ENCODE measurements at regions not wholly inside any gene's neighbourhood (a gene's known extent, or its start where the extent isn't known, plus 50 kb on each side); places are given as distances from the start of the nearest gene placed in this dataset.

GRCh38 chr4:3377557-3377956, 64.2 kb upstream of the HGFAC start:
- TF ChIP-seq EGR1 (IDR thresholded peaks at IDR 0.05; ENCODE audit: low read depth in 2 of 2) (no peak), CTCF (IDR thresholded peaks at IDR 0.05; ENCODE audit: low read depth, low read length, missing input control) (no peak), JUND (IDR thresholded peaks at IDR 0.05) (no peak), RAD21 (IDR thresholded peaks at IDR 0.05) (no peak), GABPA (IDR thresholded peaks at IDR 0.05 in 1 of 2, conservative IDR thresholded peaks at IDR 0.05 in 1 of 2) (no peak), HNF4G (IDR thresholded peaks at IDR 0.05) (no peak), ATF3 (IDR thresholded peaks at IDR 0.05) (no peak), MAX (IDR thresholded peaks at IDR 0.05) (no peak), YY1 (IDR thresholded peaks at IDR 0.05) (no peak), SP1 (IDR thresholded peaks at IDR 0.05) (no peak), TAF1 (conservative IDR thresholded peaks at IDR 0.05) (no peak), HNF4A (conservative IDR thresholded peaks at IDR 0.05) (no peak), ZBTB33 (IDR thresholded peaks at IDR 0.05) (no peak)
- TF ChIP-seq, protein P1, sequence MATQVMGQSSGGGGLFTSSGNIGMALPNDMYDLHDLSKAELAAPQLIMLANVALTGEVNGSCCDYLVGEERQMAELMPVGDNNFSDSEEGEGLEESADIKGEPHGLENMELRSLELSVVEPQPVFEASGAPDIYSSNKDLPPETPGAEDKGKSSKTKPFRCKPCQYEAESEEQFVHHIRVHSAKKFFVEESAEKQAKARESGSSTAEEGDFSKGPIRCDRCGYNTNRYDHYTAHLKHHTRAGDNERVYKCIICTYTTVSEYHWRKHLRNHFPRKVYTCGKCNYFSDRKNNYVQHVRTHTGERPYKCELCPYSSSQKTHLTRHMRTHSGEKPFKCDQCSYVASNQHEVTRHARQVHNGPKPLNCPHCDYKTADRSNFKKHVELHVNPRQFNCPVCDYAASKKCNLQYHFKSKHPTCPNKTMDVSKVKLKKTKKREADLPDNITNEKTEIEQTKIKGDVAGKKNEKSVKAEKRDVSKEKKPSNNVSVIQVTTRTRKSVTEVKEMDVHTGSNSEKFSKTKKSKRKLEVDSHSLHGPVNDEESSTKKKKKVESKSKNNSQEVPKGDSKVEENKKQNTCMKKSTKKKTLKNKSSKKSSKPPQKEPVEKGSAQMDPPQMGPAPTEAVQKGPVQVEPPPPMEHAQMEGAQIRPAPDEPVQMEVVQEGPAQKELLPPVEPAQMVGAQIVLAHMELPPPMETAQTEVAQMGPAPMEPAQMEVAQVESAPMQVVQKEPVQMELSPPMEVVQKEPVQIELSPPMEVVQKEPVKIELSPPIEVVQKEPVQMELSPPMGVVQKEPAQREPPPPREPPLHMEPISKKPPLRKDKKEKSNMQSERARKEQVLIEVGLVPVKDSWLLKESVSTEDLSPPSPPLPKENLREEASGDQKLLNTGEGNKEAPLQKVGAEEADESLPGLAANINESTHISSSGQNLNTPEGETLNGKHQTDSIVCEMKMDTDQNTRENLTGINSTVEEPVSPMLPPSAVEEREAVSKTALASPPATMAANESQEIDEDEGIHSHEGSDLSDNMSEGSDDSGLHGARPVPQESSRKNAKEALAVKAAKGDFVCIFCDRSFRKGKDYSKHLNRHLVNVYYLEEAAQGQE (IDR thresholded peaks at IDR 0.05), result no peak

All from liver (tissue), 3 donors.